ENCODE measurements at regions not wholly inside any gene's neighbourhood (a gene's known extent, or its start where the extent isn't known, plus 50 kb on each side); places are given as distances from the start of the nearest gene placed in this dataset.

GRCh38 chr9:126750941-126751725 lies 53.7 kb upstream of the ZBTB43 start:
- intact Hi-C loops (cut with micrococcal nuclease; ENCODE audit: unreplicated experiment) = no loop called here
- no peak overlapping the region for H3K27ac Mint-ChIP-seq (ENCODE audit: unreplicated experiment)
- DNase-seq = no peak
- H3K4me1 Mint-ChIP-seq (ENCODE audit: low read depth, unreplicated experiment) = no peaks in the 10 kb centered on the region
- H3K36me3 Mint-ChIP-seq (ENCODE audit: insufficient read depth, unreplicated experiment) = no peaks in the 10 kb centered on the region
- TF ChIP-seq CTCF (IDR thresholded peaks at IDR 0.05; ENCODE audit: unreplicated experiment) = no peak
- CTCF ChIA-PET = no interaction called here
- no TSS peak for BruUV-seq (replicated peaks)
- H3K4me3 Mint-ChIP-seq (ENCODE audit: low read depth, unreplicated experiment) = no peak overlapping the region
- H3K27me3 Mint-ChIP-seq (ENCODE audit: unreplicated experiment) = peaks cover 75% of the 10 kb centered on the region
- no peaks in the 10 kb centered on the region for H3K9me3 Mint-ChIP-seq (ENCODE audit: low read depth, unreplicated experiment)

GRCh38 chr9:126752376-126752775 lies 52.5 kb upstream of the ZBTB43 start:
- Mint-ChIP-seq H3K4me3 (ENCODE audit: low read depth, unreplicated experiment) (no peak overlapping the region), H3K27ac (ENCODE audit: unreplicated experiment) (no peak overlapping the region), H3K27me3 (ENCODE audit: unreplicated experiment) (peaks cover 73% of the 10 kb centered on the region), H3K36me3 (ENCODE audit: insufficient read depth, unreplicated experiment) (no peaks in the 10 kb centered on the region), H3K4me1 (ENCODE audit: low read depth, unreplicated experiment) (no peaks in the 10 kb centered on the region), H3K9me3 (ENCODE audit: low read depth, unreplicated experiment) (no peaks in the 10 kb centered on the region)
- DNase-seq = no peak
- no peak for TF ChIP-seq CTCF (IDR thresholded peaks at IDR 0.05; ENCODE audit: unreplicated experiment)
- CTCF ChIA-PET = no interaction called here
- intact Hi-C loops (cut with micrococcal nuclease; ENCODE audit: unreplicated experiment) = no loop called here
- no TSS peak for BruUV-seq (replicated peaks)

GRCh38 chr9:126752881-126753670 lies 51.8 kb upstream of the ZBTB43 start:
- H3K9me3 Mint-ChIP-seq (ENCODE audit: low read depth, unreplicated experiment) = no peaks in the 10 kb centered on the region
- CTCF ChIA-PET = no interaction called here
- no peak overlapping the region for H3K4me3 Mint-ChIP-seq (ENCODE audit: low read depth, unreplicated experiment)
- BruUV-seq (replicated peaks) = no TSS peak
- H3K4me1 Mint-ChIP-seq (ENCODE audit: low read depth, unreplicated experiment) = no peaks in the 10 kb centered on the region
- H3K27me3 Mint-ChIP-seq (ENCODE audit: unreplicated experiment) = peaks cover 73% of the 10 kb centered on the region
- no peaks in the 10 kb centered on the region for H3K36me3 Mint-ChIP-seq (ENCODE audit: insufficient read depth, unreplicated experiment)
- no peak for DNase-seq
- H3K27ac Mint-ChIP-seq (ENCODE audit: unreplicated experiment) = no peak overlapping the region
- intact Hi-C loops (cut with micrococcal nuclease; ENCODE audit: unreplicated experiment) = no loop called here
- TF ChIP-seq CTCF (IDR thresholded peaks at IDR 0.05; ENCODE audit: unreplicated experiment) = no peak

GRCh38 chr9:126754436-126755316 lies 50.2 kb upstream of the ZBTB43 start:
- Mint-ChIP-seq H3K36me3 (ENCODE audit: insufficient read depth, unreplicated experiment) (no peaks in the 10 kb centered on the region), H3K4me1 (ENCODE audit: low read depth, unreplicated experiment) (no peaks in the 10 kb centered on the region), H3K27ac (ENCODE audit: unreplicated experiment) (no peak overlapping the region), H3K27me3 (ENCODE audit: unreplicated experiment) (peaks cover 63% of the 10 kb centered on the region), H3K4me3 (ENCODE audit: low read depth, unreplicated experiment) (no peak overlapping the region), H3K9me3 (ENCODE audit: low read depth, unreplicated experiment) (no peaks in the 10 kb centered on the region)
- DNase-seq = no peak
- BruUV-seq (replicated peaks) = no TSS peak
- TF ChIP-seq CTCF (IDR thresholded peaks at IDR 0.05; ENCODE audit: unreplicated experiment) = no peak
- CTCF ChIA-PET = no interaction called here
- intact Hi-C loops (cut with micrococcal nuclease; ENCODE audit: unreplicated experiment) = no loop called here

Data from Calu3 (cell line).